ENCODE measurements at regions not wholly inside any gene's neighbourhood (a gene's known extent, or its start where the extent isn't known, plus 50 kb on each side); places are given as distances from the start of the nearest gene placed in this dataset.
"Not testable (repeated sequence)": the region's sequence is repeated elsewhere in the genome, so short reads cannot be mapped to it uniquely, and the experiment has no call there.

DNA sequence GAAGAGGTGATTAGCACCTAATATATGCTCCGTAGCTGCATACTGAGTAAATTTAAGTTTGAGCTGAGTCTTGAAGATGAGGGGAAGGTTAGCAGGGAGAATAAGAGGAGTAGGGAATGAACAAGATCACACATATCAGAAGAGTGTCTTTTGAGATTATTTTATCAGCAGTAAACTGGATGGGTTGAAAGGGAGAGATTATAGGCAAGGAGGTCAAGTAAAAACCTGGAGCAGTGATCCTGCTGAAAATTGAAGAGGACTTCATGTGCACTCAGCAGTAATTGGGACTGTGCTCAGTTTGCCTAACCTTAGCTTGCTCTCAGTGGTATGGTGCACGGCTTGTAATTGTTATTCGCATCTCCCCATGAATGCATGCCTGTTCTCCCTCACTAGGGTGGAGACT lies 79.5 kb upstream of the PICALM start:
- DNase-seq (ENCODE audit: low read depth), result no peak

DNA sequence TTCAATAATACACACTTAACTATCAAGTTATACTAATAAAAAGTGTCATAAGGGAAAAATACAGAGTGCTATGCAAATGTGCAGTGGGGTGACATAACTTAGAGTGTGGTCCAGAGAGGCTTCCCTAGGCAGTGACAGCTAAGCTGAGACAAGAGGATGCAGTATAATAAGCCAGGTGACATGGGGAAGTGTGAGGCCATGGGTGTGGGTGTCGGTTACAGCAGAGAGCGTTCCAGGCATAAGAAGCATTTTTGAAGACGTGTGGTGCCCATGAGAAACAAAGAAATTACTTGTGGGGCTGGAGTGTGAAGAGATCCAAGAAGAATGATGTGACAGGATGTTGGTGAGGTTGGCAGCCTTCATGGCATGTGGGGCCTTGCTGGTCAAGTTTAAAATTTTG lies 78.1 kb upstream of the PICALM start:
- DNase-seq (ENCODE audit: low read depth), result peak; percentile 9

DNA sequence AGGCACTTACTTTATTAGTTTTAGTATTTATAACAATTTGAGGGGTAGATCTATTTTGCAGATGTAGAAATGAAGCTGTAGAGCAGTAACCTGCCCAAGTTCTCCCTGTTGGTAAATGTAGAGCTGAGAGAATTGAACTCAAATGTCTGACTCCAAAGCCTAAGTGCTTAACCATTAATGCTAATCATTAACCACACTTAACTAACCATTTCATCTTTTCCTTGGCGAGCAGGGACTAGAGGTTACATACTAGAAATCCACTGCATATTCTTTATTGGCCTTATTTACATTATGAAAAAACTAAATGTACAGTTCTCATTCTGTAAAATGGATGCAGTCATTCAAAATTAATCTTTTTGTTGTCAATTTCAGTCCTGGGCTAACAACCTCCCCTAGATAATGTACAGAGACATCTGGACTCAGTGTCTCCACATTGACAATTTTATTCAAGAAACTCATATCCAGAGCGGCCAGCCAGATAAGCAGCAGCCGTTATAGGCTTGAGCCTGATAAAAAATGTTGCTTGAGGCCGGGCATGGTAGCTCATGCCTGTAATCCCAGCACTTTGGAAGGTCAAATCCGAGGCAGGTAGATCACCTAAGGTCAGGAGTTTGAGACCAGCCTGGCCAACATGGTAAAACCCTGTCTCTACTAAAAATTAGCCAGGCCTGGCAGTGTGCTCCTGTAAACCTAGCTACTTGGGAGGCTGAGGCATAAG lies 76.7 kb upstream of the PICALM start:
- DNase-seq (ENCODE audit: low read depth), result no peak

DNA sequence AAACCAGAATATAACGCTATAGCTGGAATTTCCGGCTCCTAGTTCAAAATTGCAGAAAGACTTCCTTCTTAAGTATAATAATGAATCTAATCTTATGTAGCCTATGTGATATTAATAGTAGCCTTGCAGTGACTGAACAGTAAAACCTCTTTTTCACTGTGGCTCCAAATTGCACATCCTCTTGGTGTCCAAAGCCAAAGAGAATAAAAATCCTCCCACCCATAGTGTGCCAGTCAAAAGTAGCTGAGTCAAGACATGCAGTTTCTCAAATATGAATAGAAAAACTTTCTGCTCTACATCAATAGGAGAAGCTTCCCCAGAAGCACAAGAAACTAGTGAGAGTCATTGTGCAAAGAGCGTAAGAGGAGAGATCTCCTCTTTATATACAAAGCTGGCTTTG lies 76.0 kb upstream of the PICALM start:
- no peak for DNase-seq (ENCODE audit: low read depth)

DNA sequence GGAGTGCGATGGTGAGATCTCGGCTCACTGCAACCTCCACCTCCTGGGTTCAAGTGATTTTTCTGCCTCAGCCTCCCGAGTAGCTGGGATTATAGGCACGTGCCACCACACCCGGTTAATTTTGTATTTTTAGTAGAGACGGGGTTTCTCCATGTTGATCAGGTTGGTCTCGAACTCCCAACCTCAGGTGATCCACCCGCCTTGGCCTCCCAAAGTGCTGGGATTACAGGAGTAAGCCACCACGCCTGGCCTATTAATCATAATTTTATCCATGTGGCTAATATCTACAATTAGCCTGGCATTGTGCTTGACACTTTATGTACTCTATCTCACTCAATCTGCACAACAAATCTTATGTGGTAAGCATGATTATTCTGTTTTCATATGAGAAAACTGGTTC lies 75.2 kb upstream of the PICALM start:
- DNase-seq (ENCODE audit: low read depth), result not testable (repeated sequence)

DNA sequence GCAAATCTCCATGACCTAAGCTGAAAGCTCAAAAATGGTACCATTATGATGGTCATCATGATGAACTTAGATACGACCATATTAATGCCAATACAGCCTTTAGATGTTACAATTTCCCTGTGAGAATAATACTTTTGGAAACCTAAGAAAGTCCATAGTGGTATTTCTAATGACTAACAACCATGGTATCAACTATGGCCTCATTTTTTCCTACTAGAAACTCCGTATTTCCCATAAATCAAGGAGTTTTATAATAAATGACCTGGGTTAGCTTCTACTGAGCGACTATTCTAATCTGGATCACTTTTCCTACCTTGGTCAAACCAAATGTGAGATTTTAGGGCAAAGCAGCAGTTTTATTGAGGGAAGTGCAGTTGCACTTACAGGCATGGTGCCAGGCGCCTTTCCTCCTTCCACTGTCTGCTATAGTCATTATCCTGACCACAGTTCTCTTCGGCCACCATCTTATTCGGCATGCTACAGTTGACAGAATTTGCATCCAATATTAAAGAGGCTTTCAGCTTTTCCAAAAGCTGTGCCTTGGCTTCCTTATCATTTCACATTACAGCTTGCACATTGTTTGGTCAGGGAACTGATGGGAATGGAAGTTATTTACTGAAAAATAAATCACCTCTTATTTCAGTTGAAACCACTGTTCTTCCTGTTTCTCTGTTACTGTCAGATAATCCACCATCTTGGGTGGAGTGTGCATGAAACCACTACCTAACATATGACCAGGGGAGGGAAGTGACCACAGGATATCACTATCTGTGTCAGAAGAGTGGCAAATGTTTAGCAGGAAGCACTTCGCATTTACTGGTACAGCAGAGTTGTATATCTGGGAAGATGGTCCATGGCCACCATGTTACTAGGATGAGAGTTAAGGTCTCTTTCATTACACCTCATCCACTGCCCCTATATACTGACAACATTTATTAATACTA lies 74.5 kb upstream of the PICALM start:
- DNase-seq (ENCODE audit: low read depth), result no peak

DNA sequence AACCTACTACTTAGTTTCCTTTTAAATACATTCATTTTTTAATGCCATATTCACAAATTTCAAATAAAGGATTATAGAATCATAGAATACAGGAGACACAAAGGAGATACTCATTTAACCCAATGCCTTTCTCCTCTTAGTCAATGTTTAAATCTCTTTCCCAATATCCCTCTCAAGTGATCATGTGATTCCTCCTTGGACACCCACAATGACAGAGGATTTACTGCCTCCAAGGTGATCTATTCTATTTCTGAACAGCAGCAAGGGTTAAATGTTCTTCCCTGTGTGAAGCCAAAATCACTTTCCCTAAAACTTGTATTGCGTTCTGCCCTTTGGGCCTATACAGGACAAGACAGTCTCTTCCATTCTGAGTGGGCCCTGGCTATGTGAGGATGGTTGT lies 73.3 kb upstream of the PICALM start:
- DNase-seq (ENCODE audit: low read depth), result no peak

DNA sequence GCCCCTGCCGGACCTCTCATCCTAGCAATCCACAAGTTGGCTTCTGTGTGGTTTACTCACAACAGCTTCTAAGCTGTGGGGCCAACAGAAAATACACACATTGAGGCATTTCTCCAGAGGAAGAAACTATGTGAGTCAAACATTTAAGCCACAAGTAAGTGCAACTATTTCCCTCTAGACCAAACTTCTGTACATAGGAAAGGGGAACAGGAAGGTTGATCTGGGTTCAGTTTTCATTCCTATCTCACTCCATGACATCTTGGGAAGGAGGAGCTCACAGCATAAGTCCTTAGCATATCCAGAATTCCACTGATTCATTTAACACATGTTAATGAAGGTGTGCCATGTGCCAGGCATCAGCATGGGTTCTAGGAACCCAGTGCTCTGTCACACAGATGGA lies 72.8 kb upstream of the PICALM start:
- no peak for DNase-seq (ENCODE audit: low read depth)

DNA sequence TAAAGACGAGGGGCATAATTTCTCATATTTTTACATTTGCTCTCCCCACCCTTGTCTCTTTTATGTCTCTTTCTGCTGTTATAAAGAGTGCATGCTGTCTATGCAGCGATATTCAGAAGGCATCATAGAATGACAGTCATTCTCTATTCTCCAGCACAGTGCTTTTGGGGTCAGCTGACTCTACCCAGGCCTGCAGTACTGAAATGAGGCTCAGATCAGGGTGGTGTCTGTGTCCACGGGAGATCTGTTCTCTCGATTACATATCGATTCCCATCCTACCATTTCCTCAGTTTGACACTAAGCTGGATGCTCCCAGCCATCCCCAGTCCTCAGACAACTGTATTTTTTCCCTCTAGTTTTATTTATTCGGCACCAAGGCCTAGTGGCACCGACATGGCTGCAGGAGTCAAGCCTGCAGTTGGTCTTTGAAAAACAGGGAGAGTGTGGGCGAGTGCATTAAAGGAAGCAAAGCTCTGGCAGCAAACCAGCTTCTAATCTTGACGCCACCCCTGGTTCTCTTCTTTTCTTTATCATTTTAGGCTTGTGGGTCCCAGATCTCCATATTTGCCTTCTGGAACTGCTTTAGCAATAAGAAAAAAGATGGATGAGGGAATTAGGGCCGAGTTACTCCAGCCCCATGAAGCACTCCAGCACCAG lies 71.6 kb upstream of the PICALM start:
- no peak for DNase-seq (ENCODE audit: low read depth)

DNA sequence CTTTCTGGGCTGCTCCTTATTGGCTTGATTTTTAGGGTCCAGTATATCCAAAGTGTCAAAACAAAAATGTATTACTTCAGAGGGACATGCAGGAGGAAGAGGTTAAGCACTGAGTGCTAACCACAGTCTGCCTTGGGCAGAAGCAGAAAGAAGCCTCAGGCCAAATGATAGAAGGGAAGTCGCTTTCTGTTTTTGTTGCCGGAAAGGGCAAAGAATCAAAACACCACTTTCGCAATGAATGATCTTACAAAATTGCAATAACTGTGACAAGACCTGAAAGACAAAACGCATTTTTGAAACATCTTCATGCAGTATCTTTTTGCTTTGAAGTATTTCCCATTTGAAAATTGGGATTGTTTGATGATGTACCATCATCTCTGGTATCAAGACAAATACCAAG lies 70.1 kb upstream of the PICALM start:
- no peak for DNase-seq (ENCODE audit: low read depth)

DNA sequence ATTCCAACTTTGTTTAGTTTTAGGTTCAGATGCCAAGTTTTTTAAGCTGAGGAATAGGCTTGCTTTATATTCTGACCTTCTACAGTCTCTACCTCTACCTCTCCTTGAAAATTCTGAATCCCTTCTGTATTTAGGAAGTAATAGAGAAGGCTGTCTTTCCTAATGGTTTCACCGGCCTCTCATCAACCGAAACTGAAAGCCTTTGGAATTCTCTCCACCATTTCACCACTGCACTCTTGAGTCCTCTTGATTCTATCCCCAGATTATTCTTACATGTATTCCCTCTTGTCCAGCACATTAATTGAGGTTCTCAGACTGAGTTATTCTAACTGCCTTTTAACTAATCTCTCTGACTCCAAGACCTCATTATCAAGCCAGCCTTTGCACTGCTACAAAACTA lies 67.7 kb upstream of the PICALM start:
- DNase-seq (ENCODE audit: low read depth), result no peak

DNA sequence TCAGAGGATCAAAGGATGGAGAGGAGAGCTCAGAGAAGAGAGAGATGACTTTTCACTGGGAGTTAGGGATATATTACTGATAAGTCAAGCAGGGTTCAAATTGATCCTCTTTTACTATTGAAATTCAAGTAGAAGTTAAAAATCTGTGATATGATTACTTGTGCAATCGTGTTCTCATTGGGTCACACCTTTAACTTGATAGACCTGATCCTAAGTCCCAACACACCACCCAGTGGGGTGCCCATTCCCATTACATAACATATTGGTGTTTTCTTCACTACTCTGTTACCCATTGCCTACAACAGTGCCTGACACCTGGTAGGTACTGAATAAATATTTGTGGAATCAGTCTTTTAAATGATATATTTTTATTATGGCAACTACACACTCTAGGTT lies 66.4 kb upstream of the PICALM start:
- no peak for DNase-seq (ENCODE audit: low read depth)

DNA sequence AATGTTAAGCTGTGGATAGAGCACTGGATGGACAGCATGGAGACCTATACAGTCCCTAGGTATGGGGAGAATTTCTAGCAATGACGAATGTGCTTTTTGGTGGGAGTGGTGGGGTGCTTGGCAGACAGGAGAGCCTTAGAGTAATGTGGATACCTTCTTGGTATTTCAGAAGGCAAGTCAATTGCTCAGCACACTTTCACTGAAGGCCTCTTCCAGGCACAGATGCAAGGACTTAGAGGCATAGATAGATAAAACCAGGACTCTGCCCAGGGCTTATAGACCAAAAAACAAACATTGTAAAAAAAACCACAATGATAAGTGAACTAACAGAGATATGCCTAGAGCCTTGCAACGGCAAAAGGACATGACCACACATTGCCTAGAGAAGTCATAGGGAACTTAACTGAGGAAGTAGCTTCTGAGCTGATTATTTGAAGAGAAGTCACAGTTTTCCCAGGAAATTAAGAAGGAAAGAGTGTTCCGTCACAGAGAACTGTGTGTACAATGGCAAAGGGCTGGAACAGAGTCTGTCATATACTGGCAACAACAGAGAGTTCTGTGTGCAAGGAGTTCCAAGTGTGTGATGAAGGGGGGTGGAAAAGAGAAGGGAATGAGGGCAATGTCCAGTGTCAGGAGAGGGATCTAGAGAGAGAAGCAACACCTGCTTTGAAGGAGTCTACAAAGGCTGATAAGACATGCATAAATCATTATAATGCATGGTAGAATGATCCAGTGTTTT lies 65.9 kb upstream of the PICALM start:
- no peak for DNase-seq (ENCODE audit: low read depth)

DNA sequence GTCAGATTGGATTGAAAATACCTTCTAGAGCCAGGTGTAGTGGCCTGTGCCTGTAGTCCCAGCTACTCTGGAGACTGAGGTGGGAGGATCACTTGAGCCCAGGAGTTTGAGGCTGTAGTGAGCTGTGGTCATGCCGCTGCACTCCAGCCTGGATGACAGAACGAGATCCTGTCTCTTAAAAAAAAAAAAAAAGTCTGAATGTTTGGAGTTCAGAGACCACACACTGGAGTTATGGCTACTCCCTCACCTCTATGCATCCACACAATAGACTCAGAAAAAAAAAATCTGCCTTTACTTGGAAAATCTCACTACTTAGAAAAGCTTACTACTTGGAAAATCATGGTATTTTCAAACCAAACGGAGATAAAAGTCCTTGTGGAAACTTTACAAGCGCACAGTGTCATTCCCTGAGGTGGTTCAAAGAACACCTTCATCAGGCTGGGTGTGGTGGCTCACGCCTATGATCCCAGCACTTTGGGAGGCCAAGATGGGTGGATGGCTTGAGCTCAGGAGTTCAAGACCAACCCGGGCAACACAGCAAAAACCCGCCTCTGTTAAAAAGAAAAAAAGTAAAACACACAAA lies 63.9 kb upstream of the PICALM start:
- no peak for DNase-seq (ENCODE audit: low read depth)

DNA sequence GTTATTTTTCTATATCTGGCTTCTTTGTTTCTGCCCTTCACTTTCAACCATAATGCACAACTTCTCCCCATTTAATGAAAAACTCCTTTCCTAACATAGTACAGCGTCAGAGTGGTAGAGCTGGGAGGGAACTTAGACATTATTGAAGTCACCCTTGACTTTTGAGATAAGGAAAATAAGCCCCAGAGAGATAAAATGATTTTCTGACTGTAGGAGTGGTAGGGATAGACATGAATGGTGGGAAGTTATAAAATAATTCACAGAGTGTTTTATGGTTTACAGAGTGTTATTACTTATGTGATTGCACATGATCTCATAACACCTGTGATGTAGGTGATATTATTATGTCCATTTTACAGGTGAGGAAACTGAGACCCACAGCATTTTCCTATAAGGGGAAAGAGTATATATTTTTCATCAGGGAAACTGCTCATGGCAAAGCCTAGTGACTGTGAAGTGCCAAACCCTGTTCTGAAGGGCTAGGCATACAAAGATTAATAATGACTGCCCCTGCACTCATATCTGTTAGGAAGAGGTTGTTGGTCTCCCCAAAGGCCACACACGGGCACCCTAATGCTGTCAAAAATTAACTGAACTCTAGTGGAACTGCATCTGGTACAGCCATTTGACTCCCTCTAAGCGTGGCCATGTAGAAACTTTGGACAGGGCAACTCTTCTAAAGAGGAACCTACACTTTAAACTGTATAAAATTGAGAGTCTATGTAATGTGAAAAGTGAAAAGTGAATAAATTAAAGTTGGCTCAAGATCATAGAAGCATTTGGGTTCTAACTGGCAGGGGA lies 61.1 kb upstream of the PICALM start:
- DNase-seq (ENCODE audit: low read depth), result no peak

DNA sequence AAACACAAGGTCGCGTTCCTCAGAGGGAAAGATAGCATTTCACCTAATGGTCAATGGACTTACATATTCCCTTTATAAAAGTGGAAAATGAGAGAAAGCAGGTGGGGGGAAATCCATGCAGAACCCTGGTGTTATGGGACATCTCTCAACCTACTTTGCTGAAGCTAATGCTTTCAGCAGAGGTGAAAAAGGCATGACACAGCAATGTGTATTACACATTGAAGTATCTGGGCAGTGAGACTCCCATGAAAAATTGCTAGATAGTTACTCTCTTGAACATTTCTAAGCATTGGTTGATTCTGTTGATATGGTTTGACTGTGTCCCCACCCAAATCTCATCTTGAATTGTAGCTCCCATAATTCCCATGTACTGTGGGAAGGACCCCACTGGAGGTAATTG lies 60.0 kb upstream of the PICALM start:
- DNase-seq (ENCODE audit: low read depth), result no peak

DNA sequence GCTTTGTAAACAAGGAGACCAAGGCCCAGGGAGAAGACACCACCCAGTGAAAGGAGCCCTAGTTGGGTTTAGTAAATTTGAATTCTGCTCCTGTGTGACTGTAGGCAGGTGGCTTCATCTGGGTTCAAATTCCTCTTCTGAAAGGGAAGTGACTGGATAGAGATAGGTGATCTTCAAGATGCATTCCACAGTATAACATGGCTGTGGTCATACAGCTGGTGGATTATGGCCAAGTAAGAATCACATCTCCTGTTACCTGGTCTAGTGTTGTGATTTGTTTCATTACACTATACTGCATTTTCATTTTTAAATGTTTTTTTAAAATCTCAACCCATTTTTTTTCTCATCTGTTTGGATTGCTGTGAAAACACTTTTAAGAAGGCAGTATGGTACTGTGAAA lies 58.0 kb upstream of the PICALM start:
- DNase-seq (ENCODE audit: low read depth), result no peak

DNA sequence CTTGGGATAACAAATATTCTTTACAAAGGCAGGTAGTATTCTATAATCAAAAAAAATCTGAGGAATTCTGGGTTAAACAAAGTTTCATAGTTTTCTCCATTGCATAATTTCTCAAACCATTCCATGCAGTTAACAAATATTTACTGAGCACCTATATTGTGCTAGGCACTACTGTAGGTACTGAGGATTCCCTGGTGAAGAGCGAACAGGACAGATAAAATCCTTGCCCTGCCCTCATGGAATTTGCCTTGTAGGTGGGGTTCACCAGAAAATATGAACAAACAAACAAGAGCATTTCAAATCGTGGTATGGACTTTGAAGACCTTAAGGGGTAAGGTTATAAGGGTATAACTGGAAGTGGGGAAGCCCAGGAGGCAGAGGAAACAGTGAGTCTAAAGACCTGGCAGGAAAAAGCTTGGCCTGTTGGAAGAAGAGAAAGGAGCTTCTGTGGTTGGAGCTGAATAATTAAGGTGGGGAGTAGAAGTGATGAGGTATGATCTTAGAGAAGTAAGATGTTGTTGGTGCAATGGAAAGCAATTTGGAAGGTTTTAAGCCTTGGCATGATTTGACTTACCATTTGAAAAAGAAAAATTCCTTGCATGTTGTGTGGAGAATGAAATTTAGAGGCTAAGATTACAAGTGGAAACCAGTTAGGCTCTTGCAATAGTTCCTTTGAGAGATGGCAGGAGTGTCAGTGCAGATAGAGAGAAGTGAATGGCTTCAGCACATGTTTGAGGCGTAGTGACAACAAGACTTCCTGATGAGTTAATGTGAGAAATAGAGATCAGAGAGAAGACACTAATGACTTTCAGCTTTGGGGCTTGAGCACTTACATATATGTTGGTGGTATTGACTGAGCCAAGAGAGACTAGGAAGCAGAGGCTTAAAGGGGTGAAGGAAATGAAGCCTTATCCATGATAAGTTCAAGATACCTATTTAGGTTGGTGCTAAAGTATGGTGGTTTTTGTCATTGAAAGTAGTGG lies 55.7 kb upstream of the PICALM start:
- no peak for DNase-seq (ENCODE audit: low read depth)

DNA sequence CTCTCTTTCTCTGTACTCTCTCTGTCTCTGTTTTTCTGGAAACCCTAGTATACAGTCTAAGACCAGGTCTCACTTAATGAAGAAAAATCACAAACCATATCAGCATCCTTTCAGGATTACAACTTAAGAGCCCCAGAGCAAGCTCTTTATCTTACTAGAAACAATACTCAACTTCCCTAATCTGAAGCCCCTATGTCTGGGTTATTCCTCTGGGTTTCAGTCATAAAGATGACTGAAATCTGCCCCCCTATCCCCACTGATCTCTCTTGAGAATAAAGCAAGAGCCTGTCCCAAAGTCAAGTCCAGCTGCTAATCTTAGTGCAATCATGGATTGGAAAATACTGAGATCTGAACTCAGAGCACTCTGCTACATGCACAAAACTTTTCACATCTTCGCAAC lies 53.9 kb upstream of the PICALM start:
- no peak for DNase-seq (ENCODE audit: low read depth)

All from HT1080 (cell line).